ENCODE measurements at regions not wholly inside any gene's neighbourhood (a gene's known extent, or its start where the extent isn't known, plus 50 kb on each side); places are given as distances from the start of the nearest gene placed in this dataset.

- TF ChIP-seq, protein P1, sequence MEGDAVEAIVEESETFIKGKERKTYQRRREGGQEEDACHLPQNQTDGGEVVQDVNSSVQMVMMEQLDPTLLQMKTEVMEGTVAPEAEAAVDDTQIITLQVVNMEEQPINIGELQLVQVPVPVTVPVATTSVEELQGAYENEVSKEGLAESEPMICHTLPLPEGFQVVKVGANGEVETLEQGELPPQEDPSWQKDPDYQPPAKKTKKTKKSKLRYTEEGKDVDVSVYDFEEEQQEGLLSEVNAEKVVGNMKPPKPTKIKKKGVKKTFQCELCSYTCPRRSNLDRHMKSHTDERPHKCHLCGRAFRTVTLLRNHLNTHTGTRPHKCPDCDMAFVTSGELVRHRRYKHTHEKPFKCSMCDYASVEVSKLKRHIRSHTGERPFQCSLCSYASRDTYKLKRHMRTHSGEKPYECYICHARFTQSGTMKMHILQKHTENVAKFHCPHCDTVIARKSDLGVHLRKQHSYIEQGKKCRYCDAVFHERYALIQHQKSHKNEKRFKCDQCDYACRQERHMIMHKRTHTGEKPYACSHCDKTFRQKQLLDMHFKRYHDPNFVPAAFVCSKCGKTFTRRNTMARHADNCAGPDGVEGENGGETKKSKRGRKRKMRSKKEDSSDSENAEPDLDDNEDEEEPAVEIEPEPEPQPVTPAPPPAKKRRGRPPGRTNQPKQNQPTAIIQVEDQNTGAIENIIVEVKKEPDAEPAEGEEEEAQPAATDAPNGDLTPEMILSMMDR (conservative IDR thresholded peaks at IDR 0.05; ENCODE audit: low read depth, low read length), result no peak
- TF ChIP-seq EZH2 (IDR thresholded peaks at IDR 0.05; ENCODE audit: borderline replicate concordance, low read depth, low read length, poor library complexity, severe bottlenecking), result no peak
Measured at GRCh38 chr2:7866104-7866503, 815.8 kb upstream of the ID2 start.
